ENCODE measurements at regions not wholly inside any gene's neighbourhood (a gene's known extent, or its start where the extent isn't known, plus 50 kb on each side); places are given as distances from the start of the nearest gene placed in this dataset.

DNA sequence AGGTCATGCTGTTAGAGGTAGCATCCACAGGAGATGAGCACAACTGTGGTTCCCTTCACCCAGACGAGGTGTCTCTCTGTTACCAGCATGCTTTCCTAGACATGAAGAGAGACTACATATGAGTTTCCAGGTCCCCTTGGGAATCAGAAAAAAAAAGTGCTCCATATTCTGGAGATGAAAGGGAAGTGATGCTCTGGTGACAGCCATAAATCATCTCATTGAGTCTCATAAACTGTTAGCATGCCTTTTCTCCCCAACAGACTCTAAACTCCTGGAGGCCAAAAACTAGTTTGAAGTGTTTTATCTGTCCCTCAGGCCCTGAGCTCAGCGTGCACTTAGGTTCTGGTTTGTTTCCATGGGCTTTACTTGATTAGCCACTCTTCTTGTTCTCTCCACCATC lies 124.6 kb upstream of the CREB1 start:
- Mint-ChIP-seq H3K27me3 (no peaks in the 10 kb centered on the region), H3K27ac (no peak overlapping the region), H3K4me1 (peaks cover 10% of the 10 kb centered on the region), H3K4me3 (no peak overlapping the region), H3K9me3 (ENCODE audit: insufficient read depth) (no peaks in the 10 kb centered on the region)
- Histone ChIP-seq H3K4me1 (ENCODE audit: control insufficient read depth in 2 of 2, insufficient read depth in 2 of 2, low read length in 2 of 2) (peaks cover 0 to 8% of the 10 kb centered on the region in 2 donors), H2AFZ (ENCODE audit: insufficient read depth, low read depth, low read length, poor library complexity, severe bottlenecking) (no peak overlapping the region), H3K27ac (ENCODE audit: low read length in 2 of 2) (no peak overlapping the region), H4K20me1 (ENCODE audit: control insufficient read depth, insufficient read depth, low read length, poor library complexity, severe bottlenecking) (no peaks in the 10 kb centered on the region), H3K4me2 (replicated peaks; ENCODE audit: low read depth, low read length, poor library complexity, severe bottlenecking) (no peak overlapping the region), H3K79me2 (ENCODE audit: control insufficient read depth, insufficient read depth, low read length) (no peaks in the 10 kb centered on the region), H3K36me3 (replicated peaks in 1 of 2; ENCODE audit: control extremely low read depth in 1 of 2, control insufficient read depth in 1 of 2, extremely low read depth in 1 of 2, insufficient read depth in 2 of 2, low read length in 1 of 2) (no peaks in the 10 kb centered on the region), H3K27me3 (replicated peaks in 1 of 4; ENCODE audit: control extremely low read depth in 1 of 4, control insufficient read depth in 3 of 4, insufficient read depth in 4 of 4, low read length in 3 of 4) (no peaks in the 10 kb centered on the region), H3K9me3 (ENCODE audit: control extremely low read depth in 1 of 3, control insufficient read depth in 2 of 3, insufficient read depth in 1 of 3, low read length in 2 of 3) (no peaks in the 10 kb centered on the region), H3K4me3 (ENCODE audit: control extremely low read depth in 1 of 5, extremely low read depth in 1 of 5, insufficient read depth in 1 of 5, low read depth in 2 of 5, low read length in 4 of 5) (no peak overlapping the region), H3K9ac (ENCODE audit: low read length) (no peak overlapping the region)
- TF ChIP-seq EZH2 (IDR thresholded peaks at IDR 0.05; ENCODE audit: borderline replicate concordance, insufficient read depth, low read depth, low read length, poor library complexity, severe bottlenecking) = no peak
- TF ChIP-seq, protein P1, sequence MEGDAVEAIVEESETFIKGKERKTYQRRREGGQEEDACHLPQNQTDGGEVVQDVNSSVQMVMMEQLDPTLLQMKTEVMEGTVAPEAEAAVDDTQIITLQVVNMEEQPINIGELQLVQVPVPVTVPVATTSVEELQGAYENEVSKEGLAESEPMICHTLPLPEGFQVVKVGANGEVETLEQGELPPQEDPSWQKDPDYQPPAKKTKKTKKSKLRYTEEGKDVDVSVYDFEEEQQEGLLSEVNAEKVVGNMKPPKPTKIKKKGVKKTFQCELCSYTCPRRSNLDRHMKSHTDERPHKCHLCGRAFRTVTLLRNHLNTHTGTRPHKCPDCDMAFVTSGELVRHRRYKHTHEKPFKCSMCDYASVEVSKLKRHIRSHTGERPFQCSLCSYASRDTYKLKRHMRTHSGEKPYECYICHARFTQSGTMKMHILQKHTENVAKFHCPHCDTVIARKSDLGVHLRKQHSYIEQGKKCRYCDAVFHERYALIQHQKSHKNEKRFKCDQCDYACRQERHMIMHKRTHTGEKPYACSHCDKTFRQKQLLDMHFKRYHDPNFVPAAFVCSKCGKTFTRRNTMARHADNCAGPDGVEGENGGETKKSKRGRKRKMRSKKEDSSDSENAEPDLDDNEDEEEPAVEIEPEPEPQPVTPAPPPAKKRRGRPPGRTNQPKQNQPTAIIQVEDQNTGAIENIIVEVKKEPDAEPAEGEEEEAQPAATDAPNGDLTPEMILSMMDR (IDR thresholded peaks at IDR 0.05) = no peak
- ATAC-seq (ENCODE audit: low read depth) (no peak), DNase-seq (no peak)
- ChIA-PET POLR2A (no interaction called here), CTCF (no interaction called here)
- intact Hi-C loops (cut with micrococcal nuclease) = no loop called here
- WGBS (ENCODE audit: insufficient coverage) = no CpG with 5 or more reads among the region's 2 CpGs

DNA sequence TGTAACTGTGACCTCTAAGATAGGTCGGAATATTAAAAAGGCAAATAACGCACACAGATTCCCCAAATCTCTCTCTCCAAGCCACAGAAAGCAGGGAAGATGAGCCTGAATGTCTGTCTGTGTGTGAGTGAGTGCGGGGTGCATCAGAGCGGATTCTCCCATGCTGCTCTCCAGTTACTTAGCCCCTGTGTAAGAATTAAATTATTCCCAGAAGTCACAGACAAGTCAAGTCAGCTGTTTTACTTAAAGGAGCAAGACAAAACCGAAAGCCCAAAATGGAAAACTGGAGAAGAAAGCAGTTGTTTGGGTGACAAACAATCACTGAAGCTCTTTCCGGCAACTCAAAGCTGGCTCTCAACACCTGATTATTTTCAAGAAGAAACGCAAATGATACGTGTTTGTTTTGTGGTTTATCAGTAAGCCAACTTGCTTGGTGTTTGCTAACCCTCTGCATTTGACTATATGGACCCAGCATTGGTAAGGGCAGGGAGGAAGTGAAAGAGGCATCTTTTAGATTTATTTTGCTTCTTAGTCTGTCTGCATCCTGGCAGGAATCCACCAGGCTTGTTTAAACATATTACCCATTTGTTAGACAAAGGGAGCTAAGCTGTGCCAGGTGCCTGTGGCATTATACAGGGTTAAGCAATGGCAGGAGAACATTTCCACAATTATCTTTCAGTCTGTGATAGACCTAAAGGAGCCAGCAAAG lies 121.5 kb upstream of the CREB1 start:
- Histone ChIP-seq H3K4me2 (replicated peaks; ENCODE audit: low read depth, low read length, poor library complexity, severe bottlenecking) (no peak overlapping the region), H3K4me3 (ENCODE audit: control extremely low read depth in 1 of 5, extremely low read depth in 1 of 5, insufficient read depth in 1 of 5, low read depth in 2 of 5, low read length in 4 of 5) (no peak overlapping the region), H2AFZ (ENCODE audit: insufficient read depth, low read depth, low read length, poor library complexity, severe bottlenecking) (no peak overlapping the region), H3K4me1 (ENCODE audit: control insufficient read depth in 2 of 2, insufficient read depth in 2 of 2, low read length in 2 of 2) (peaks cover 0 to 8% of the 10 kb centered on the region in 2 donors), H3K27ac (ENCODE audit: low read length in 2 of 2) (no peak overlapping the region), H3K36me3 (replicated peaks in 1 of 2; ENCODE audit: control extremely low read depth in 1 of 2, control insufficient read depth in 1 of 2, extremely low read depth in 1 of 2, insufficient read depth in 2 of 2, low read length in 1 of 2) (no peaks in the 10 kb centered on the region), H3K27me3 (replicated peaks in 1 of 4; ENCODE audit: control extremely low read depth in 1 of 4, control insufficient read depth in 3 of 4, insufficient read depth in 4 of 4, low read length in 3 of 4) (no peaks in the 10 kb centered on the region), H3K9me3 (ENCODE audit: control extremely low read depth in 1 of 3, control insufficient read depth in 2 of 3, insufficient read depth in 1 of 3, low read length in 2 of 3) (no peaks in the 10 kb centered on the region), H3K79me2 (ENCODE audit: control insufficient read depth, insufficient read depth, low read length) (no peaks in the 10 kb centered on the region), H4K20me1 (ENCODE audit: control insufficient read depth, insufficient read depth, low read length, poor library complexity, severe bottlenecking) (no peaks in the 10 kb centered on the region), H3K9ac (ENCODE audit: low read length) (no peak overlapping the region)
- H3K9me3 Mint-ChIP-seq (ENCODE audit: insufficient read depth) = no peaks in the 10 kb centered on the region
- DNase-seq (peak; percentile 27), ATAC-seq (ENCODE audit: low read depth) (peak; percentile 36)
- no peak overlapping the region for H3K27ac Mint-ChIP-seq
- ChIA-PET POLR2A (no interaction called here), CTCF (interaction anchor here (0.6 kb wide), 1 partner anchor 711 kb away, joined by 3 read pairs; no protein-coding TSS in a partner anchor)
- WGBS (ENCODE audit: insufficient coverage) = no CpG with 5 or more reads among the region's 8 CpGs
- H3K4me1 Mint-ChIP-seq = peaks cover 10% of the 10 kb centered on the region
- intact Hi-C loops (cut with micrococcal nuclease) = no loop called here
- TF ChIP-seq, protein P1 (IDR thresholded peaks at IDR 0.05) = no peak
- no peak for TF ChIP-seq EZH2 (IDR thresholded peaks at IDR 0.05; ENCODE audit: borderline replicate concordance, insufficient read depth, low read depth, low read length, poor library complexity, severe bottlenecking)
- H3K27me3 Mint-ChIP-seq = no peaks in the 10 kb centered on the region
- H3K4me3 Mint-ChIP-seq = no peak overlapping the region

Data from B cell (primary cell).